ENCODE measurements at regions not wholly inside any gene's neighbourhood (a gene's known extent, or its start where the extent isn't known, plus 50 kb on each side); places are given as distances from the start of the nearest gene placed in this dataset.

DNA sequence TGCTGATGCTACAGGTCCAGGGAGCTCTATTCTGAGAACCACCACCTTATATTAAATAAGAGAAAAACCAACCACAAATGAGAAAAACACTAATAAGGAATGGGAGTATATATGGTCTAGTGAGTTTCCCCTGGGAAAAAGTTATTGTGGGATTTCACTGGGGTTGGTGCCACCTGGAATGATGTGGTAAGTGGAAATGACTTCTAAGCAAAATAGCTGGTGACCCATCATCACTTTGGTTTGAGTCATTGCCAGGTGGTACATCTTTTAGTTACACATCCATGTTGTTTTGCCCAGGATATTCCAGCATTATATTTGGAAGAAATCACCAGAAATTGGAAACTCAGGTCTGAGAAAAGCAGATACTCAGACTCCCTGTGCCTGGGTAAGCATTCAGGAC, 437.3 kb downstream of the DTWD2 start:
- TF ChIP-seq, protein P1, sequence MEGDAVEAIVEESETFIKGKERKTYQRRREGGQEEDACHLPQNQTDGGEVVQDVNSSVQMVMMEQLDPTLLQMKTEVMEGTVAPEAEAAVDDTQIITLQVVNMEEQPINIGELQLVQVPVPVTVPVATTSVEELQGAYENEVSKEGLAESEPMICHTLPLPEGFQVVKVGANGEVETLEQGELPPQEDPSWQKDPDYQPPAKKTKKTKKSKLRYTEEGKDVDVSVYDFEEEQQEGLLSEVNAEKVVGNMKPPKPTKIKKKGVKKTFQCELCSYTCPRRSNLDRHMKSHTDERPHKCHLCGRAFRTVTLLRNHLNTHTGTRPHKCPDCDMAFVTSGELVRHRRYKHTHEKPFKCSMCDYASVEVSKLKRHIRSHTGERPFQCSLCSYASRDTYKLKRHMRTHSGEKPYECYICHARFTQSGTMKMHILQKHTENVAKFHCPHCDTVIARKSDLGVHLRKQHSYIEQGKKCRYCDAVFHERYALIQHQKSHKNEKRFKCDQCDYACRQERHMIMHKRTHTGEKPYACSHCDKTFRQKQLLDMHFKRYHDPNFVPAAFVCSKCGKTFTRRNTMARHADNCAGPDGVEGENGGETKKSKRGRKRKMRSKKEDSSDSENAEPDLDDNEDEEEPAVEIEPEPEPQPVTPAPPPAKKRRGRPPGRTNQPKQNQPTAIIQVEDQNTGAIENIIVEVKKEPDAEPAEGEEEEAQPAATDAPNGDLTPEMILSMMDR (IDR thresholded peaks at IDR 0.05; ENCODE audit: insufficient read depth, low read length, poor library complexity, severe bottlenecking): no peak
- DNase-seq (ENCODE audit: low read depth): peak; percentile 59
- Histone ChIP-seq H3K27me3 (ENCODE audit: control insufficient read depth, insufficient read depth, low read length) (no peaks in the 10 kb centered on the region), H3K4me3 (ENCODE audit: low read depth, low read length) (no peak overlapping the region), H3K36me3 (ENCODE audit: control insufficient read depth, insufficient read depth, low read length) (no peaks in the 10 kb centered on the region)

- DNase-seq (ENCODE audit: low read depth): peak; percentile 41
- no peaks in the 10 kb centered on the region for H3K27me3 ChIP-seq (ENCODE audit: control insufficient read depth, insufficient read depth, low read length)
- no peaks in the 10 kb centered on the region for H3K36me3 ChIP-seq (ENCODE audit: control insufficient read depth, insufficient read depth, low read length)
- no peak overlapping the region for H3K4me3 ChIP-seq (ENCODE audit: low read depth, low read length)
- TF ChIP-seq, protein P1 (IDR thresholded peaks at IDR 0.05; ENCODE audit: insufficient read depth, low read length, poor library complexity, severe bottlenecking): no peak
These were observed 439.3 kb downstream of the DTWD2 start for GRCh38 chr5:118548761-118549720.

DNA sequence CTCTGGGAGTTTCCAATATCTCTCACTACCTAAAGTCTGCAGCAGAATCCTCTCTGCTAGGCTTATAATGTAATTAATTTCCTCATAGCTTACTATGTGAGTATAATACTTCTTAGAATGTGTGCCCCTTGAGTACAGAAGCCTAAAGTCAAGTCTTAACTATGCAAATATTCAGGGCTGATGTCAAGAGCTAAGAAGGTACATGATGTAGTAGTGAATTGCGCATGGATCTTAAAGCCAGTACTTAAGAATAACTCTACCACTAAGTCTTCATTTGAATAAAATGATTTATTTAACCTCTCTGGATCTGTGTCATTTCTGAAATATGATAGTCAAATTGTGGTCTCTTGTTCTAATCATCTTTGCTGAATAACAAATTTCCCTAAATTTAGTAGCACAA, 442.9 kb downstream of the DTWD2 start:
- Histone ChIP-seq H3K36me3 (ENCODE audit: control insufficient read depth, insufficient read depth, low read length) (no peaks in the 10 kb centered on the region), H3K4me3 (ENCODE audit: low read depth, low read length) (no peak overlapping the region), H3K27me3 (ENCODE audit: control insufficient read depth, insufficient read depth, low read length) (no peaks in the 10 kb centered on the region)
- DNase-seq (ENCODE audit: low read depth): no peak
- TF ChIP-seq, protein P1 (IDR thresholded peaks at IDR 0.05; ENCODE audit: insufficient read depth, low read length, poor library complexity, severe bottlenecking): no peak

- Histone ChIP-seq H3K36me3 (ENCODE audit: control insufficient read depth, insufficient read depth, low read length) (no peaks in the 10 kb centered on the region), H3K4me3 (ENCODE audit: low read depth, low read length) (no peak overlapping the region), H3K27me3 (ENCODE audit: control insufficient read depth, insufficient read depth, low read length) (no peaks in the 10 kb centered on the region)
- no peak for DNase-seq (ENCODE audit: low read depth)
- TF ChIP-seq, protein P1 (IDR thresholded peaks at IDR 0.05; ENCODE audit: insufficient read depth, low read length, poor library complexity, severe bottlenecking): no peak
These were observed 443.4 kb downstream of the DTWD2 start for GRCh38 chr5:118544887-118545449.

DNA sequence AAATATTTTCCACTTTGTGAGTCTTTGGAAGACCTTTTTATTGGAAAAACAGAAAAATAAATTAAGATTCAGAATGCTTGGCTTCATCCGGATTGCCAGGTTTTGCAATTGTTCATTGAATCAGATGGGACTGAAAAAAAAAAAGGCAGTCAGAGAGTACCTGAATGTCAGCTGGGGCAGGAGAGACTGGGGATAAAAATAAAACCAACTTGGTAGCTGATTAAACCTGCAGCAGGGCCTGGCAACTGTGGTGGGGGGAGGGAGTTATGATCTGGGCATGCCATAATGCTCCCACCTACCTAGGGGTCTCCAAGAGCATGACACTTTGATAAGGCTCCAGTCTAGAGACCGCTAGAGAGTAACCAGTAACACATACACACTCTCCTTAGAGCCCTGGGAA, 454.4 kb downstream of the DTWD2 start:
- Histone ChIP-seq H3K27me3 (ENCODE audit: control insufficient read depth, insufficient read depth, low read length) (no peaks in the 10 kb centered on the region), H3K36me3 (ENCODE audit: control insufficient read depth, insufficient read depth, low read length) (no peaks in the 10 kb centered on the region), H3K4me3 (ENCODE audit: low read depth, low read length) (no peak overlapping the region)
- no peak for DNase-seq (ENCODE audit: low read depth)
- TF ChIP-seq, protein P1 (IDR thresholded peaks at IDR 0.05; ENCODE audit: insufficient read depth, low read length, poor library complexity, severe bottlenecking): no peak

All from kidney epithelial cell (primary cell).